ENCODE measurements at regions not wholly inside any gene's neighbourhood (a gene's known extent, or its start where the extent isn't known, plus 50 kb on each side); places are given as distances from the start of the nearest gene placed in this dataset.

DNA sequence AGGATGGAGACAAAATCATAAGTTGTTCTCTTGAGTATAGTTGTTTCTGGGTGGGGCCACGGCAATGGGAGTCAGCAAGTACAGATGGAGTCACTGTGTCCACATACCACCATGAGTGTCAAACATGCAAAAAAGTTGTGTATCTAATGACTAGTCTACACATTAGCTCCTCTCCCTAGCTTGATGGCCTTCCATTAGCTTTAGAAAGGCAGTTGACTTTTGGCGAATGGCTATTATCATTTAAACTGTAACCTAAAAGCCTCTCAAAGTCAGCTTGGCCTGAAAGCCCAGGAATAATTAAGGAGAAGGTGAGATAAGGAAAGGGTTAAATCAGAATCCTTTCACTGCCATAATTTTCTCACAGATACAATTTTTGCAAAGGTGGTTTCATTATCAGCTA lies 95.5 kb upstream of the MEOX2 start:
- no peaks in the 10 kb centered on the region for H3K4me1 Mint-ChIP-seq (ENCODE audit: low read depth)
- H3K9me3 Mint-ChIP-seq, result peaks cover 6% of the 10 kb centered on the region
- no peaks in the 10 kb centered on the region for H3K36me3 Mint-ChIP-seq (ENCODE audit: low read depth)
- TF ChIP-seq, protein P1, sequence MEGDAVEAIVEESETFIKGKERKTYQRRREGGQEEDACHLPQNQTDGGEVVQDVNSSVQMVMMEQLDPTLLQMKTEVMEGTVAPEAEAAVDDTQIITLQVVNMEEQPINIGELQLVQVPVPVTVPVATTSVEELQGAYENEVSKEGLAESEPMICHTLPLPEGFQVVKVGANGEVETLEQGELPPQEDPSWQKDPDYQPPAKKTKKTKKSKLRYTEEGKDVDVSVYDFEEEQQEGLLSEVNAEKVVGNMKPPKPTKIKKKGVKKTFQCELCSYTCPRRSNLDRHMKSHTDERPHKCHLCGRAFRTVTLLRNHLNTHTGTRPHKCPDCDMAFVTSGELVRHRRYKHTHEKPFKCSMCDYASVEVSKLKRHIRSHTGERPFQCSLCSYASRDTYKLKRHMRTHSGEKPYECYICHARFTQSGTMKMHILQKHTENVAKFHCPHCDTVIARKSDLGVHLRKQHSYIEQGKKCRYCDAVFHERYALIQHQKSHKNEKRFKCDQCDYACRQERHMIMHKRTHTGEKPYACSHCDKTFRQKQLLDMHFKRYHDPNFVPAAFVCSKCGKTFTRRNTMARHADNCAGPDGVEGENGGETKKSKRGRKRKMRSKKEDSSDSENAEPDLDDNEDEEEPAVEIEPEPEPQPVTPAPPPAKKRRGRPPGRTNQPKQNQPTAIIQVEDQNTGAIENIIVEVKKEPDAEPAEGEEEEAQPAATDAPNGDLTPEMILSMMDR (IDR thresholded peaks at IDR 0.05), result no peak
- CTCF ChIA-PET, result no interaction called here
- POLR2A ChIA-PET, result no interaction called here
- peaks cover 1% of the 10 kb centered on the region for H3K27me3 Mint-ChIP-seq
- no peak overlapping the region for H3K27ac Mint-ChIP-seq
- ATAC-seq (no peak), DNase-seq (no peak)
- intact Hi-C loops (cut with micrococcal nuclease), result no loop called here
- no peak overlapping the region for H3K4me3 Mint-ChIP-seq

GRCh38 chr7:15780271-15780670 lies 93.8 kb upstream of the MEOX2 start:
- ChIA-PET POLR2A (no interaction called here), CTCF (no interaction called here)
- DNase-seq, result no peak
- TF ChIP-seq, protein P1 (IDR thresholded peaks at IDR 0.05), result no peak
- Mint-ChIP-seq H3K4me1 (ENCODE audit: low read depth) (no peaks in the 10 kb centered on the region), H3K36me3 (ENCODE audit: low read depth) (no peaks in the 10 kb centered on the region), H3K27me3 (no peaks in the 10 kb centered on the region), H3K4me3 (no peak overlapping the region), H3K9me3 (peaks cover 1% of the 10 kb centered on the region), H3K27ac (no peak overlapping the region)
- intact Hi-C loops (cut with micrococcal nuclease), result no loop called here
- no peak for ATAC-seq

GRCh38 chr7:15778191-15778590 lies 91.7 kb upstream of the MEOX2 start:
- CTCF ChIA-PET, result no interaction called here
- Mint-ChIP-seq H3K36me3 (ENCODE audit: low read depth) (no peaks in the 10 kb centered on the region), H3K9me3 (peaks cover 1% of the 10 kb centered on the region), H3K27me3 (no peaks in the 10 kb centered on the region), H3K4me3 (no peak overlapping the region), H3K27ac (no peak overlapping the region), H3K4me1 (ENCODE audit: low read depth) (no peaks in the 10 kb centered on the region)
- ATAC-seq (no peak), DNase-seq (no peak)
- TF ChIP-seq, protein P1 (IDR thresholded peaks at IDR 0.05), result no peak
- POLR2A ChIA-PET, result no interaction called here
- intact Hi-C loops (cut with micrococcal nuclease), result no loop called here

DNA sequence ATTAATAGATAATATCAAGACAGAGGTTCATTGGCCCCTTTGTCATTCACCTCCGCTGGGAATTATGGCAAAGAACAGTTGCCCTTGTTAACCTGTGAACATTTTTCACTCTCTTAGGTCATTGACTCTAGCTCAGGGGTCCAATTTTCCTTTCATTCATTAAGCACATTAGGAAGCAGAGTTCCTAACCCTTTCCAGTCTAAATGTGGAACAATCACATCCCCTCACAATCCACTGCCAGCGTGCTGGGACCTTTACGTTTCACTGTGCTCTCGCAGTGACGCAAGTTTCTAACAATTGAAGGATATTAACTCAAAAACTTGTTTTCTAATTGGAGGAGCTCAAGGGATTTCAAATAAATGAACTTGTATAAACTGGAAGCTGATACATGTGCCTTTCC lies 79.3 kb upstream of the MEOX2 start:
- intact Hi-C loops (cut with micrococcal nuclease), result no loop called here
- TF ChIP-seq, protein P1 (IDR thresholded peaks at IDR 0.05), result no peak
- H3K4me3 Mint-ChIP-seq, result no peak overlapping the region
- H3K27ac Mint-ChIP-seq, result no peak overlapping the region
- H3K27me3 Mint-ChIP-seq, result no peaks in the 10 kb centered on the region
- ChIA-PET POLR2A (no interaction called here), CTCF (no interaction called here)
- peaks cover 2% of the 10 kb centered on the region for H3K9me3 Mint-ChIP-seq
- ATAC-seq, result no peak
- H3K4me1 Mint-ChIP-seq (ENCODE audit: low read depth), result no peaks in the 10 kb centered on the region
- no peaks in the 10 kb centered on the region for H3K36me3 Mint-ChIP-seq (ENCODE audit: low read depth)
- no peak for DNase-seq

- DNase-seq (no peak), ATAC-seq (no peak)
- ChIA-PET CTCF (no interaction called here), POLR2A (no interaction called here)
- H3K4me1 Mint-ChIP-seq (ENCODE audit: low read depth), result no peaks in the 10 kb centered on the region
- no peaks in the 10 kb centered on the region for H3K27me3 Mint-ChIP-seq
- H3K9me3 Mint-ChIP-seq, result no peaks in the 10 kb centered on the region
- intact Hi-C loops (cut with micrococcal nuclease), result no loop called here
- TF ChIP-seq, protein P1 (IDR thresholded peaks at IDR 0.05), result no peak
- H3K4me3 Mint-ChIP-seq, result no peak overlapping the region
- no peak overlapping the region for H3K27ac Mint-ChIP-seq
- no peaks in the 10 kb centered on the region for H3K36me3 Mint-ChIP-seq (ENCODE audit: low read depth)
Observed at GRCh38 chr7:15764851-15765382, 78.4 kb upstream of the MEOX2 start.
